ENCODE measurements at regions not wholly inside any gene's neighbourhood (a gene's known extent, or its start where the extent isn't known, plus 50 kb on each side); places are given as distances from the start of the nearest gene placed in this dataset.

DNA sequence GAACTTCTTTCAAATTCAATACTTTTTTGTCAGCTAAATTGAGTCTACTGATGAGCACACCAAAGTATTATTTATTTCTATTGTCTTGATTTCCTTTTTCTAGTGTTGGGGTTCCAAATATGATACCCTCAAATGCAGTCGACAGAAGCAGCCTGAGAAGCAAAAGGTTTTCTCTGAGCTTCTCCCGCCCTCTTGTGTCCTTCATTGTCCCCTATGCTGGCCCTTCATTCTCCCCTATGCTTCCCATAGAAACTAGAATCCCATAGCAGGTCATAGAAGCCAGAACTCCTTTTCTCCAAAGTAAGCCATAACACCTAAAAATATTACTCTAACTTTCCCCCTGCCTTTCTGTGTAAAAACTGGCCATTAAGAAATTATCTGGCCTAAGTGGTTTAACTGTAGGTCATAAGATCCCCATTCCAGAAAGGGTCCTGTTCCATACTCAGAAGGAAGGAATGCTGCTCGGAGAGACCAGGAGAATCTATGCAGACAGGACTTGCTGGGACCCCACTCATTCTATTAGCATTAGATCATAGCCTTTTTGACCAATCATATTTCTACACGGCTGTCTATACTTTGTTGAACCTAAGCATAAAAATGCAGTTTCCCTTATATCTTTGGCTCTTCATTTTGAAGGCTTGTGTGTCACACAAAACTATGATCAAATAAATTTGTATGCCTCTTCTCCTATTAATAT lies 764.6 kb upstream of the PKDCC start:
- no peak for TF ChIP-seq POLR2A (IDR thresholded peaks at IDR 0.05)
- TF ChIP-seq, protein P1, sequence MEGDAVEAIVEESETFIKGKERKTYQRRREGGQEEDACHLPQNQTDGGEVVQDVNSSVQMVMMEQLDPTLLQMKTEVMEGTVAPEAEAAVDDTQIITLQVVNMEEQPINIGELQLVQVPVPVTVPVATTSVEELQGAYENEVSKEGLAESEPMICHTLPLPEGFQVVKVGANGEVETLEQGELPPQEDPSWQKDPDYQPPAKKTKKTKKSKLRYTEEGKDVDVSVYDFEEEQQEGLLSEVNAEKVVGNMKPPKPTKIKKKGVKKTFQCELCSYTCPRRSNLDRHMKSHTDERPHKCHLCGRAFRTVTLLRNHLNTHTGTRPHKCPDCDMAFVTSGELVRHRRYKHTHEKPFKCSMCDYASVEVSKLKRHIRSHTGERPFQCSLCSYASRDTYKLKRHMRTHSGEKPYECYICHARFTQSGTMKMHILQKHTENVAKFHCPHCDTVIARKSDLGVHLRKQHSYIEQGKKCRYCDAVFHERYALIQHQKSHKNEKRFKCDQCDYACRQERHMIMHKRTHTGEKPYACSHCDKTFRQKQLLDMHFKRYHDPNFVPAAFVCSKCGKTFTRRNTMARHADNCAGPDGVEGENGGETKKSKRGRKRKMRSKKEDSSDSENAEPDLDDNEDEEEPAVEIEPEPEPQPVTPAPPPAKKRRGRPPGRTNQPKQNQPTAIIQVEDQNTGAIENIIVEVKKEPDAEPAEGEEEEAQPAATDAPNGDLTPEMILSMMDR (IDR thresholded peaks at IDR 0.05): no peak

All from esophagus squamous epithelium (tissue), 4 donors.